Endothelial cell (in vitro differentiated cells): ENCODE measurements at regions not wholly inside any gene's neighbourhood (a gene's known extent, or its start where the extent isn't known, plus 50 kb on each side); places are given as distances from the start of the nearest gene placed in this dataset.

ENCODE experiments used
- DNase-seq: peaks from one replicate; pipeline ENCODE4 v3.0.0; 2021; ENCODE audit warnings: low spot score
- H3K27ac Mint-ChIP-seq: one replicate; pipeline ENCODE4 v1.8.0; 2021; ENCODE audit warnings: mixed read lengths, inconsistent platforms; ENCODE audit not compliant: unreplicated experiment
- H3K27me3 Mint-ChIP-seq: one replicate; pipeline ENCODE4 v1.8.0; 2021; ENCODE audit warnings: mild to moderate bottlenecking, moderate library complexity, mixed read lengths, inconsistent platforms; ENCODE audit not compliant: unreplicated experiment
- H3K36me3 Mint-ChIP-seq: one replicate; pipeline ENCODE4 v1.8.0; 2021; ENCODE audit warnings: mild to moderate bottlenecking, low read depth, mixed read lengths, inconsistent platforms; ENCODE audit not compliant: unreplicated experiment
- H3K4me1 Mint-ChIP-seq: one replicate; pipeline ENCODE4 v1.8.0; 2021; ENCODE audit warnings: mild to moderate bottlenecking, mixed read lengths, inconsistent platforms; ENCODE audit not compliant: unreplicated experiment
- H3K4me3 Mint-ChIP-seq: one replicate; pipeline ENCODE4 v1.8.0; 2021; ENCODE audit warnings: mild to moderate bottlenecking, mixed read lengths, inconsistent platforms; ENCODE audit not compliant: unreplicated experiment
- H3K9me3 Mint-ChIP-seq: one replicate; pipeline ENCODE4 v1.8.0; 2021; ENCODE audit warnings: mixed read lengths, inconsistent platforms; ENCODE audit not compliant: unreplicated experiment
- TF ChIP-seq, protein P1 (sequence below): fragments of 200-600 bp; sonication (generic); IDR thresholded peaks from one replicate; pipeline ENCODE4 v1.5.0; 2021; ENCODE audit warnings: antibody characterized with exemption; ENCODE audit not compliant: unreplicated experiment

DNA sequence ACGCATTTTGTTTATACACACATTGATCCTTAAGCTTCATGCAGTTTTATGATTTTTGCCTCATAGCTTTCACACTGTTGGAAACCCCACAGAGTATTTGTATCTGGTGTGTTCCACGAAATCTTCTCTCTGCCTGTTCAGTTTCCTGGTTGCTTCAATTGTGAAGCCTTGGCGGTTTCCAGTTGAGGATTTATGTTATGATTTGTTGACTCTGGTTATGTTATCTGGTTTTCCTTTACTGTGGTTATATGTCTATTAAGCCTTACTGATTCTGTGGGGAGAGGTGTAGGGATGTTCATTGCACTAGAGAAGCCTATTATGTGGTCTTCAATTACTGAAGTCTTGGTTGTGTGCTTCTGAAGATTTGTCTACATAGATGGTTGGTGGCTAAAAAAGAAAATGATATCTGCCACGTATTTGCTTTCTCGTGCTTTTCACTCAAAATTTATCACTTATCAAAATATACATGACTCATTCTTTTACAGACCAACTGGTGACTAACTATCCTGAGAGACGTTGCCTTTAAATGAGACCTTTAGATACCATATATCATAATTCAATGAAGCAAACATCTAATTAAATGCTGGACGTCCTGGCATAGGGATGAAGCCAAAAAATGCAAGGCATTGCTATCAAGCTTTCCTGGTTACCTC, 488.0 kb upstream of the B3GALT2 start:
- TF ChIP-seq, protein P1, sequence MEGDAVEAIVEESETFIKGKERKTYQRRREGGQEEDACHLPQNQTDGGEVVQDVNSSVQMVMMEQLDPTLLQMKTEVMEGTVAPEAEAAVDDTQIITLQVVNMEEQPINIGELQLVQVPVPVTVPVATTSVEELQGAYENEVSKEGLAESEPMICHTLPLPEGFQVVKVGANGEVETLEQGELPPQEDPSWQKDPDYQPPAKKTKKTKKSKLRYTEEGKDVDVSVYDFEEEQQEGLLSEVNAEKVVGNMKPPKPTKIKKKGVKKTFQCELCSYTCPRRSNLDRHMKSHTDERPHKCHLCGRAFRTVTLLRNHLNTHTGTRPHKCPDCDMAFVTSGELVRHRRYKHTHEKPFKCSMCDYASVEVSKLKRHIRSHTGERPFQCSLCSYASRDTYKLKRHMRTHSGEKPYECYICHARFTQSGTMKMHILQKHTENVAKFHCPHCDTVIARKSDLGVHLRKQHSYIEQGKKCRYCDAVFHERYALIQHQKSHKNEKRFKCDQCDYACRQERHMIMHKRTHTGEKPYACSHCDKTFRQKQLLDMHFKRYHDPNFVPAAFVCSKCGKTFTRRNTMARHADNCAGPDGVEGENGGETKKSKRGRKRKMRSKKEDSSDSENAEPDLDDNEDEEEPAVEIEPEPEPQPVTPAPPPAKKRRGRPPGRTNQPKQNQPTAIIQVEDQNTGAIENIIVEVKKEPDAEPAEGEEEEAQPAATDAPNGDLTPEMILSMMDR, result no peak
- H3K4me1 Mint-ChIP-seq, result no peaks in the 10 kb centered on the region
- H3K27ac Mint-ChIP-seq, result no peak overlapping the region
- no peak overlapping the region for H3K4me3 Mint-ChIP-seq
- DNase-seq, result no peak
- no peaks in the 10 kb centered on the region for H3K27me3 Mint-ChIP-seq
- H3K9me3 Mint-ChIP-seq, result no peaks in the 10 kb centered on the region
- H3K36me3 Mint-ChIP-seq, result no peaks in the 10 kb centered on the region

DNA sequence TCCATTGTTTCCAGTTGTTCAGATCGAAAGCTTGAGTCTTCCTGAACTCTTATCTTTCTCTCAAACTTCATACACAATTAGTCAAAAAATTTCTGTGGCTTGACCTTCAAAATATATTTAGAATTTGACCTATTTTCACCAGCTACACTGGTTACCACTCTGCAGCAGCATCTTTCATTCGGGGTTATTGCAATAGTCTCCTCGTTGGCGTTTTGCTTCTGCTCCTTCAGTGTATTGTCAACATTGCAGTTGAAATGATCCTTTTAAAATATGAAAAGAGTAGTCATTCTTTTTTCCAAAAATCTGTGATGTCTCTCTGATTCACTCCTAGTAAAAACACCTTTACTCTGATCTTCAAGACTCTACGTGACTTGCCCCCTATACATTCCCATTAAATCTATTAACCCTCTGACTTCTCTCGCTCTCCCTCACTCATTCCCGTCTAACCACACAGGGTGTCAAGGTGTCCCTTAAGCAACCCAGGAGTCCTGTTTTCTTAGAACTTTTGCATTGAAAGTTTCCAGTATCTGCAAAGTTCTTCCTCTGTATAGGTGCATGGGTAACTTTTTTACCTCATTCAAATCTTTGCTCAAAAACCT, 480.2 kb upstream of the B3GALT2 start:
- no peak for DNase-seq
- Mint-ChIP-seq H3K4me3 (no peak overlapping the region), H3K27ac (no peak overlapping the region), H3K4me1 (no peaks in the 10 kb centered on the region), H3K9me3 (no peaks in the 10 kb centered on the region), H3K36me3 (no peaks in the 10 kb centered on the region), H3K27me3 (no peaks in the 10 kb centered on the region)
- TF ChIP-seq, protein P1, result no peak

DNA sequence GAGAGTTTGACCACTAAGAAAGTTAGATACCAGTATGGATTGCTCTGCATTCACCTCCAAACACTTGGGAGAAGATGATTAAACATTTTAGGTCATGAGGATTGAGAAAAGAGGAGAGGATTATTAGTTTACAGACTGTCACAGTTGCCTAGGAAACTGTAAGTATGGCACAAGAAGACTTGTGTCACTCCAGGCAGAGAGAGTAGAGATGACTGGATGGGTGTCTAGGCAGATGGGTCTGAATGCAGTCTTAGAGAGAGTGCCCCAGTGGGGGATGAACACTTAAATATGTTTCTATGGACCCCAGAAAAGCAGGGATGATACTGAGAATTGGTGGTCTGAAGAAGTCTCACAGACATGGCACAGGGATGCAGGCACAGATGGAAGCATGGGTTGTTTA, 477.6 kb upstream of the B3GALT2 start:
- H3K27me3 Mint-ChIP-seq, result no peaks in the 10 kb centered on the region
- no peak overlapping the region for H3K27ac Mint-ChIP-seq
- H3K4me3 Mint-ChIP-seq, result no peak overlapping the region
- H3K9me3 Mint-ChIP-seq, result no peaks in the 10 kb centered on the region
- TF ChIP-seq, protein P1, result no peak
- DNase-seq, result no peak
- no peaks in the 10 kb centered on the region for H3K36me3 Mint-ChIP-seq
- H3K4me1 Mint-ChIP-seq, result no peaks in the 10 kb centered on the region

DNA sequence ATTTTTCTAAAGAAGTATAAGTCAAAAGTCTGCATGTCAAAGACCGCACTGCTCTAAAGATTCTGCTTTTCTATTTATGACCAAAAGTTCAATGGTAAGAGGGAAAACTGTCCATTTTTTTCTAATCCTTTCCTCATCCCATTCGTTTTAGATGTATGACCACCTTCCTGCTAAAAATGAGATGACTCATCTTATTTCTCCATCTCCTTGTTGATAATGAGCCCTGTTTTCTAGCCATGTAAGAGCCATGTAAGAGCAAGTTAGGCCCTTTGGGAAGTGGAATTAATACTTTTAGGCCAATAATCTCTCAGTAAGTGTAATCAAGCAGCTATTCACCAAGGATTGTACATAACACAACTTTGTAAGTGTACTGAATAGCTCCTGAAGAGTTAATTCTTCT, 475.6 kb upstream of the B3GALT2 start:
- Mint-ChIP-seq H3K36me3 (no peaks in the 10 kb centered on the region), H3K27me3 (no peaks in the 10 kb centered on the region), H3K4me1 (no peaks in the 10 kb centered on the region), H3K27ac (no peak overlapping the region), H3K4me3 (no peak overlapping the region), H3K9me3 (no peaks in the 10 kb centered on the region)
- TF ChIP-seq, protein P1, result no peak
- no peak for DNase-seq

DNA sequence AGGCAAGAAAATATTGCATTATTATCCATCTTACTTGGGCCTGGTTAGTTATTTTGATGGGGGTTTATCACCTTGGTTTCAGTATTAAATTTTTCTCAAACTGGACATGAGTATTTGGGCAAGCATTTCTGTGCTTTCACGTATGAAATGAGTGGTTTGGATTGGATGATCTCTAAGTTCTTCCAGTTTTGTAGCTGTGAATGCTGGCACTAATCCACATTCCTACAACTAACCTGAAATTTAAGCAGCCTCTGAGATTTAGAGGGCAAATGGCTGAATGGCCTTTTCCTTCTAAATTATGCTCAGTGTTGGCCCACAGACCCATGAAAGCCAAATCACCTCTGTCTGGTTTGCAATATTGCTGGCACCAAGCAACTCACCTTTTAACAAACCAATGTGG, 475.0 kb upstream of the B3GALT2 start:
- no peak for DNase-seq

More for the DNA sequence above, 475.0 kb upstream of the B3GALT2 start:
- H3K9me3 Mint-ChIP-seq, result no peaks in the 10 kb centered on the region
- no peaks in the 10 kb centered on the region for H3K4me1 Mint-ChIP-seq
- no peaks in the 10 kb centered on the region for H3K36me3 Mint-ChIP-seq
- no peak overlapping the region for H3K27ac Mint-ChIP-seq
- no peak overlapping the region for H3K4me3 Mint-ChIP-seq
- TF ChIP-seq, protein P1, result no peak
- H3K27me3 Mint-ChIP-seq, result no peaks in the 10 kb centered on the region
